Gastrocnemius medialis (tissue), 4 donors: ENCODE measurements at regions not wholly inside any gene's neighbourhood (a gene's known extent, or its start where the extent isn't known, plus 50 kb on each side); places are given as distances from the start of the nearest gene placed in this dataset.

ENCODE experiments used
- ATAC-seq, 2 donors: fragments of 150-250 bp; one replicate each; pipeline ENCODE4 v1.9.1; 2016
- DNase-seq, 2 donors: peaks; one replicate each; pipeline ENCODE4 v3.0.0-alpha.2; 2019
- H3K27ac ChIP-seq, 4 donors: fragments of 200-600 bp; sonication (generic); 1 replicate in 1 of 4; 2 replicates in 3 of 4; pipeline ENCODE4 v1.5.1; 2016 to 2018; ENCODE audit warnings: mild to moderate bottlenecking in 2 of 4, moderate library complexity in 1 of 4
- H3K27me3 ChIP-seq, 3 donors: fragments of 200-600 bp; sonication (generic) in 2 of 3; 1 replicate in 1 of 3; 2 replicates in 2 of 3; pipeline versions ENCODE4 v1.5.1 to v1.6.0; 2016 to 2019; ENCODE audit warnings: mild to moderate bottlenecking in 1 of 3, moderate library complexity in 1 of 3
- H3K36me3 ChIP-seq, 2 donors: fragments of 200-600 bp; sonication (generic) in 1 of 2; one replicate each; pipeline ENCODE4 v1.5.1; 2017 to 2018
- H3K4me1 ChIP-seq, 2 donors: fragments of 200-600 bp; sonication (generic) in 1 of 2; one replicate each; pipeline ENCODE4 v1.5.1; 2016 to 2017; ENCODE audit warnings: mild to moderate bottlenecking in 2 of 2
- H3K4me3 ChIP-seq, 4 donors: fragments of 200-600 bp; sonication (generic) in 3 of 4; 1 replicate in 1 of 4; 2 replicates in 3 of 4; pipeline ENCODE4 v1.5.1; 2016 to 2019; ENCODE audit warnings: mild to moderate bottlenecking in 2 of 4
- H3K9me3 ChIP-seq, 3 donors: fragments of 200-600 bp; sonication (generic) in 2 of 3; 1 replicate in 1 of 3; 2 replicates in 2 of 3; pipeline ENCODE4 v1.5.1; 2016 to 2019
- POLR2A ChIP-seq, 2 donors: fragments of 450-650 bp; IDR thresholded peaks; one replicate each; pipeline ENCODE4 v1.6.1; 2017; ENCODE audit warnings: antibody characterized with exemption in 2 of 2, mild to moderate bottlenecking in 2 of 2, moderate library complexity in 2 of 2
- in situ Hi-C, 4 donors: fragments of 200-750 bp; cut with MboI; loops; one replicate each; pipeline versions ENCODE4 v1.15.0 to v1.8.0; 2017; ENCODE audit warnings: low sequenced_read_pairs in 4 of 4
- intact Hi-C: fragments of 100-400 bp; cut with DNase I; formaldehyde crosslinking; loops from one replicate; pipeline ENCODE4 v1.15.1; 2023; ENCODE audit warnings: low total_unique reads
- TF ChIP-seq, protein P1 (sequence below), 5 experiments: fragments of 450-650 bp in 3 of 5; fragments of 200-600 bp in 2 of 5; sonication (generic) in 2 of 5; IDR thresholded peaks in 4 of 5; conservative IDR thresholded peaks in 1 of 5; 1 replicate in 4 of 5; 2 replicates in 1 of 5; pipeline ENCODE4 v1.5.1; 2016 to 2019; ENCODE audit warnings: antibody characterized with exemption in 5 of 5, mild to moderate bottlenecking in 3 of 5, moderate library complexity in 3 of 5

DNA sequence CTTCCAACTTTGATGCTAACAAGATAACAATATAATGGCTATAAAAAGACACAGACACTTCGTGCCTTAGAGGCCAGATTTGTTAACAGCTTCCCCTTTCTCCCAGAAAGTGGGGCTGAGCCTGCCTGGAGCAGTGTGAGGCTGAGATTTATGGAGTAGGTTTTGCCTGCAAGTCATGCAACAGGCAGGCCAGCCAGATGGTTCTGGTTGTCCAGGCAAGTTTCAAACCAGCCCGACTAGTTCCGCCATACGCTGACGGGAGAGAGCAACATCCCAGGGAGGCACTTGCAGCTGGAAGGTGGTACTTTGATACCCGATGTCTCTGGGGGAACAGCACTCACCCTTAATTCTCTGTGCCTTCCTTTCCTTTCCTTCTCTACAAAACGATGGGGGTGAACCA lies 81.3 kb upstream of the NAA20 start:
- intact Hi-C loops (loop anchor here (5.0 kb wide), 2 partner anchors 36 to 49 kb away; no protein-coding TSS in a partner anchor), in situ Hi-C loops (no loop called here)
- DNase-seq, result no peak
- Histone ChIP-seq H3K36me3 (no peaks in the 10 kb centered on the region), H3K27me3 (no peaks in the 10 kb centered on the region), H3K4me3 (peak overlapping the region in 2 of 4 donors; percentile 26 to 43), H3K4me1 (peaks cover 36 to 67% of the 10 kb centered on the region in 2 donors), H3K27ac (peak overlapping the region; percentile 77 to 83 (median 77)), H3K9me3 (no peaks in the 10 kb centered on the region)
- TF ChIP-seq POLR2A (IDR thresholded peaks at IDR 0.05), result no peak
- TF ChIP-seq, protein P1, sequence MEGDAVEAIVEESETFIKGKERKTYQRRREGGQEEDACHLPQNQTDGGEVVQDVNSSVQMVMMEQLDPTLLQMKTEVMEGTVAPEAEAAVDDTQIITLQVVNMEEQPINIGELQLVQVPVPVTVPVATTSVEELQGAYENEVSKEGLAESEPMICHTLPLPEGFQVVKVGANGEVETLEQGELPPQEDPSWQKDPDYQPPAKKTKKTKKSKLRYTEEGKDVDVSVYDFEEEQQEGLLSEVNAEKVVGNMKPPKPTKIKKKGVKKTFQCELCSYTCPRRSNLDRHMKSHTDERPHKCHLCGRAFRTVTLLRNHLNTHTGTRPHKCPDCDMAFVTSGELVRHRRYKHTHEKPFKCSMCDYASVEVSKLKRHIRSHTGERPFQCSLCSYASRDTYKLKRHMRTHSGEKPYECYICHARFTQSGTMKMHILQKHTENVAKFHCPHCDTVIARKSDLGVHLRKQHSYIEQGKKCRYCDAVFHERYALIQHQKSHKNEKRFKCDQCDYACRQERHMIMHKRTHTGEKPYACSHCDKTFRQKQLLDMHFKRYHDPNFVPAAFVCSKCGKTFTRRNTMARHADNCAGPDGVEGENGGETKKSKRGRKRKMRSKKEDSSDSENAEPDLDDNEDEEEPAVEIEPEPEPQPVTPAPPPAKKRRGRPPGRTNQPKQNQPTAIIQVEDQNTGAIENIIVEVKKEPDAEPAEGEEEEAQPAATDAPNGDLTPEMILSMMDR (IDR thresholded peaks at IDR 0.05 in 4 of 5, conservative IDR thresholded peaks at IDR 0.05 in 1 of 5), result no peak
- ATAC-seq, result no peak

- H3K36me3 ChIP-seq, result no peaks in the 10 kb centered on the region
- intact Hi-C loops, result loop anchor here (5.0 kb wide), 2 partner anchors 36 to 49 kb away; no protein-coding TSS in a partner anchor
- H3K27ac ChIP-seq, result peak overlapping the region; percentile 14 to 83 (median 77)
- no peaks in the 10 kb centered on the region for H3K9me3 ChIP-seq
- no peak for ATAC-seq
- peaks cover 43 to 71% of the 10 kb centered on the region in 2 donors for H3K4me1 ChIP-seq
- no peaks in the 10 kb centered on the region for H3K27me3 ChIP-seq
- TF ChIP-seq POLR2A (IDR thresholded peaks at IDR 0.05), result no peak
- TF ChIP-seq, protein P1 (IDR thresholded peaks at IDR 0.05 in 4 of 5, conservative IDR thresholded peaks at IDR 0.05 in 1 of 5), result no peak
- in situ Hi-C loops, result no loop called here
- peak overlapping the region in 1 of 4 donors; percentile 43 for H3K4me3 ChIP-seq
- DNase-seq, result no peak
These were observed 80.5 kb upstream of the NAA20 start for GRCh38 chr20:19936466-19937200.

- ATAC-seq (no peak), DNase-seq (no peak)
- peaks cover 41 to 71% of the 10 kb centered on the region in 2 donors for H3K4me1 ChIP-seq
- H3K27me3 ChIP-seq, result no peaks in the 10 kb centered on the region
- TF ChIP-seq, protein P1 (IDR thresholded peaks at IDR 0.05 in 4 of 5, conservative IDR thresholded peaks at IDR 0.05 in 1 of 5), result no peak
- peak in 1 of 2 donors; percentile 17 for TF ChIP-seq POLR2A (IDR thresholded peaks at IDR 0.05)
- H3K4me3 ChIP-seq, result peak overlapping the region in 1 of 4 donors; percentile 6
- H3K27ac ChIP-seq, result peak overlapping the region; percentile 48 to 83 (median 77)
- in situ Hi-C loops (no loop called here), intact Hi-C loops (loop anchor here (5.0 kb wide), 2 partner anchors 35 to 50 kb away; no protein-coding TSS in a partner anchor)
- H3K9me3 ChIP-seq, result no peaks in the 10 kb centered on the region
- no peaks in the 10 kb centered on the region for H3K36me3 ChIP-seq
These were observed 79.9 kb upstream of the NAA20 start for GRCh38 chr20:19937218-19937617.

DNA sequence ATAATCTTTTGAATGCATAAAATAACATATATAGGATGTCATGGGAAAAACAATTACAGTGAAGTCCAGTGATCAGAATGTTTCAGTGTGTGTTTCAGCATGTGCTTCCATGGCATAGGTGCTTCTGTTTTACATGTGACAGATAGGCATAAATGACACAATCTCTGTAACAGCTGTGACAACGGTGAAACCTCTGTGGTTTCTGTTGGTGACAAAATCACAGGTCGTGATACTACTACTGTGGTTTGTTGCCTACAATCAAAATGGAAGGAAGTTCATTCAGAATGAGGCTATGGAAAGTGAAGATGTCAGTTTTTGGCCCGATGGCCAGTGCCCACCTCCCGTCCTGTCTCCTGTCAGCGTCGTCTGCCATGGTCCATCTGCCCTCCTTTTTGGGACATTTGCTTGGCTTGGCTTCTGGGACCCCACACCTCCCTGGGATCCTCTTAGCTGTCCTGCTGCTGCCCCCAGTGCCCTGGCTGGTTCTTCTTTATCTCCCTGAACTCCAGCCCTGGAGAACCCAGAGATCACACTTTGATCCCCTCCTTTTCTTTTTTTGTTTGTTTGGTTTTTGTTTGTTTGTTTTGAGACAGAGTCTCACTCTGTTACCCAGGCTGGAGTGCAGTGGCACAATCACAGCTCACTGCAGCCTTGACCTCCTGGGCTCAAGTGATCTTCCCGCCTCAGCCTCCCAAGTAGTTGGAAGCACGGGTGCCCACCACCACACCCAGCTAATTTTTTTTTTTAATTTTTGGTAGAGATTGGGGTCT lies 79.3 kb upstream of the NAA20 start:
- peak overlapping the region; percentile 48 to 83 (median 77) for H3K27ac ChIP-seq
- H3K4me3 ChIP-seq, result no peak overlapping the region
- no peak for DNase-seq
- no peaks in the 10 kb centered on the region for H3K27me3 ChIP-seq
- intact Hi-C loops, result loop anchor here (5.0 kb wide), 2 partner anchors 34 to 51 kb away; no protein-coding TSS in a partner anchor
- ATAC-seq, result no peak
- H3K9me3 ChIP-seq, result no peaks in the 10 kb centered on the region
- no peak for TF ChIP-seq POLR2A (IDR thresholded peaks at IDR 0.05)
- TF ChIP-seq, protein P1 (IDR thresholded peaks at IDR 0.05 in 4 of 5, conservative IDR thresholded peaks at IDR 0.05 in 1 of 5), result no peak
- H3K4me1 ChIP-seq, result peaks cover 46 to 71% of the 10 kb centered on the region in 2 donors
- H3K36me3 ChIP-seq, result no peaks in the 10 kb centered on the region
- in situ Hi-C loops, result no loop called here
